Left renal cortex interstitium (tissue), 4 donors: ENCODE measurements at regions not wholly inside any gene's neighbourhood (a gene's known extent, or its start where the extent isn't known, plus 50 kb on each side); places are given as distances from the start of the nearest gene placed in this dataset.
"Not testable (repeated sequence)": the region's sequence is repeated elsewhere in the genome, so short reads cannot be mapped to it uniquely, and the experiment has no call there.

Experiments
- DNase-seq, 4 donors: peaks; one replicate each; pipeline ENCODE4 v3.0.0-alpha.2; 2013; ENCODE audit warnings: low read depth in 4 of 4, low spot score in 2 of 4, missing footprints in 1 of 4

DNA sequence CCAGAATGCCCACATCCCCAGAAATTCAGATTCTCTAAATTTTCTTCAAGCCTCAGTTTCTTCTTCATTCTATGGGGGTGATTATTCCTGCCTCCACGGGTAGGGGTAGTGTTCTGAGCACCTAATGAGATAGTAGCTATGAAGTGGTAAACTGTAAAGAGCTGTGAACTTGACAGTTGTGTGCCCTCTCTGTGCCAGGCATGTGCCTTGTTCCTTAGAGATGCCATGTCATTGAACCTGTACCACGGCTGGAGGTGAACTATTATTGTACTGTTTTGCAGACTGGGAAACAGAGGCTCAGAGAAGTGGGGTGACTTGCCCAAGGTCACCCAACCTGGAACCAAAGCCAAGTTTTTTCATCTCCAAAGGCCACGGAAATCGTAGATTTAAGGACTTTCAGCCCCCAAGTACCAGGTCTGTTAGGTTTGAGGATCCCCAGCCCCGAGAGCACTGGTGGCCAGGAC lies 67.7 kb upstream of the SIRPA start:
- DNase-seq, result no peak

DNA sequence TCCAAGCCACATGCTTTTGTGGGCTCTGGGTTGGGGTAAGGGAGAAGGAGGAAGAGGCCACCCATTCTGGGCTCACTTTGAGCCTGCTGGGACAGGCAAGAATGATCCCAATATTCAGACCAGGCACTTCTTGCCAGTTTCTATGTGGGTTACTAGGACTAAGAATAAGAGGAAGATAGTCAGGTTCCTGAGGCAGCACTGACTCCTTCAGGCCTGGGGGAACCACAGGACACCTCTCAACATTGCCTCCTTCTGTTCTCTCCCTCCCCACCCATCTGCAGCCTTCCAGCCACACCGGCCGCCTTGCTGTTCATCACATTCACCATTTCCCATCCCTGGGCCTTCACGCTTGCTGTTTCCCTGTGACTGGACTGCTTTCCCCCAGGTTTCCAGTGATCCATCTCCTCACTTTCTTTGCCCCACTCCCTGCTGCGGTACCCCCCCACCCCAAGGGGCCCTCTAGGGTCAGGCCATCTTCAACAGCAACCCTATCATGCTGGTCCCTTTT lies 69.2 kb upstream of the SIRPA start:
- no peak for DNase-seq

DNA sequence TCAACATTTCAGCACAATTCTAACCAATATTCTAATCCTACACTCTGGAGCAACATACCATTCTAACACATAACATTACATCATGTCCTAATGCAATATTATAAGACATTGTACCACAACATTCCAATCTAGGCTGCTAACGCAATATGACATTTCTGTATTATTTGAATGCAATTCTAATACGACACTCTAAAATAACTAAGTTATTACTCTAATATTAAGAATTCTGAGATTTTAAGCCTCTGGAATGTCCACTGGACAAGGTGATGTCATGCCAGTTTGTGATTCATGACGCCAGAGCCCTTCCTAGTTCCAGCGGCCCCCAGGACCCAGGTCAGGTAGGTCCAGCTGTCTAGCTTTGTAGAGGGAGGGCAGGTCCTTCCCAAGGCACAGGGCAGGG lies 69.7 kb upstream of the SIRPA start:
- no peak for DNase-seq

DNA sequence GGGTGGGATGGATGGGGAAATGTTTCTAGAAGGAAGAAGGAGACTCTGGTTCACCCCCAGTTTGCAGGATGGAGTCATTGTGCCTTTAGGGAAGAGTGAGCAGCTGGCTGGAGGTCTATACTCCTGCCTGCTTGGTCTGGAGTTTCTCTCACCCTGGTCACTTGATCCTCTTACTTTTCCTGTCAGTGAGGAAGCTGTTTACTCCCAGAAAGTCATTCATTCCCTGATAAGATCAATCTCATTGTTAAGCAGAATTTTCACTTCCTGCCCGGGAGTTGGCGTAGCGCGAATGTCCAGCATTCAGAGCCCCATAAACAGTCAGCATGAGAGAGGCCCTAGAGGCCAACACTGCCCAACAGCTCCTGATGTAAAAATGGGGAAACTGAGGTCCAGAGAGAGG lies 70.4 kb upstream of the SIRPA start:
- no peak for DNase-seq

DNA sequence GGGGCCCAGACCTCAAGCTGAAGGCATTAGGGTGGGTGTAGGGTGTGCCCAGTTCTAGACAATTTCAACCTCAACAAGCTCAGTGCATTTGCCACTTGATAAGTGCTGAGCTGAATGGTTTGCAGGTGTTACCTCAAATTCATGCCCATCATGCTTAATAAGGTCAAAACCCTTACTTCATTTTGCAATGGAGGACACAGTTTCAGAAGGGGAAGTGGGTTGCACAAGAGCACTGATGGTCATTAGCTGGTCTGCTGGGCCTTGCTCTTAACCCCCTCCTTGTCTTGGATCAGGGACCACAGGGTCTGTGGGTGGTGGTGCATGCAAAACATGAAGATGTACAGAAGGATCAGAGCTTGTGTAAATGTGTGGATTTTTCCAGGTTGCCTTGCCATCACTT lies 71.0 kb upstream of the SIRPA start:
- DNase-seq, result no peak

DNA sequence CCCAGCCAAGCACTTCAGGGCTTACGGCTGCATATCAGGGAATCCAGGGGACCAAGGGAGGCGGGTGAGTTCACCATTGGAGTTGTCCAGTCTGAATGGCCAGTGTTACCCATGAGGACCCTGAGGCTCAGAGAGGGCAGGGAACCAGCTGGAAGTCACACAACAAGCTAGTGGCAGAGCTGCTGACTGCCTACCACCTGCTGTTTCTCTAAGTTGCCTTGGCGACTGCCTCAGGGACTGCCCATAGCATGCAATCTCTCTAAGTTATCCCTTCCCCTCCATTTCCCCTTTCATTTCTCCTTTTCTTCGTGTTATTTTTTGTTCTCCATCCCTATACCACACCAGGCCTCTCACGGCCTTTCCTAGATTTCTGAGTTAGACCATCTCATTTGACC lies 71.8 kb upstream of the SIRPA start:
- DNase-seq, result no peak

DNA sequence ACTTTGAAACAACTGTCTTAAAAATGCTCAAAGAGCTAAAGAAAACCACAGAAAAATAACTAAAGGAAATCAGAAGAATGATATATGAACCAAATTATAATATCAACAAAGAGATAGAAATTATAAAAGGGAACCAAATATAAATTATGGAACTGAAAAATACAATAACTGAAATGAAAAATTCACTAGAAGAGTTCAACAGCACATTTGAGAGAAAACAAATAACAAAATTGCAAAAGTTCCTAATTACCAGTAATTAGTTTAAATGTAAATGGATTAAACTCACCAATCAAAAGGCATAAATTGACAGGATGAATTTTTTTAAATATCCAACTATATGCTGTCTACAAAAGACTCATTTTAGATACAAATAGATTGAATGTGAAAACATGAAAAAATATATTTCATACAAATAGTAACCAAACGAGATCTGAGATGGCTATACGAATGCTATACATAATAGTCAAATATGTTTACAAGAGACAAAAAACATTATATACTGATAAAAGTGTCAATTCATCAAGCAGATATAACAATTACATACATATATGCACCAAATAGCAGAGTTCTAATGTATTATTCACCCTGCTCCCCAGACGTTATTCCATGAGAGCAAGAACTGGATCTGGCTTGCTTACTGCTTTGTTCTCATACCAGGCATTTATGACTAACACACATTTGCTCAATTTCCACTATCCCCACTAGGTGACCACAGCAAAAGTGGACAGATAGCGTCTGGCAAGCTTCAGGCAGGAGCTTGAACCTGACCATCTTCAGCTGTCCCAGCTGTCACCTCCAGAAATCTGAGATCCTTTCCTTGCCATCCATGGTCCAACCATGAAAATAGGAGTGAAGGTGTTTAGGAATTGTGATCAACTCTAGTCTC lies 72.4 kb upstream of the SIRPA start:
- DNase-seq, result no peak

DNA sequence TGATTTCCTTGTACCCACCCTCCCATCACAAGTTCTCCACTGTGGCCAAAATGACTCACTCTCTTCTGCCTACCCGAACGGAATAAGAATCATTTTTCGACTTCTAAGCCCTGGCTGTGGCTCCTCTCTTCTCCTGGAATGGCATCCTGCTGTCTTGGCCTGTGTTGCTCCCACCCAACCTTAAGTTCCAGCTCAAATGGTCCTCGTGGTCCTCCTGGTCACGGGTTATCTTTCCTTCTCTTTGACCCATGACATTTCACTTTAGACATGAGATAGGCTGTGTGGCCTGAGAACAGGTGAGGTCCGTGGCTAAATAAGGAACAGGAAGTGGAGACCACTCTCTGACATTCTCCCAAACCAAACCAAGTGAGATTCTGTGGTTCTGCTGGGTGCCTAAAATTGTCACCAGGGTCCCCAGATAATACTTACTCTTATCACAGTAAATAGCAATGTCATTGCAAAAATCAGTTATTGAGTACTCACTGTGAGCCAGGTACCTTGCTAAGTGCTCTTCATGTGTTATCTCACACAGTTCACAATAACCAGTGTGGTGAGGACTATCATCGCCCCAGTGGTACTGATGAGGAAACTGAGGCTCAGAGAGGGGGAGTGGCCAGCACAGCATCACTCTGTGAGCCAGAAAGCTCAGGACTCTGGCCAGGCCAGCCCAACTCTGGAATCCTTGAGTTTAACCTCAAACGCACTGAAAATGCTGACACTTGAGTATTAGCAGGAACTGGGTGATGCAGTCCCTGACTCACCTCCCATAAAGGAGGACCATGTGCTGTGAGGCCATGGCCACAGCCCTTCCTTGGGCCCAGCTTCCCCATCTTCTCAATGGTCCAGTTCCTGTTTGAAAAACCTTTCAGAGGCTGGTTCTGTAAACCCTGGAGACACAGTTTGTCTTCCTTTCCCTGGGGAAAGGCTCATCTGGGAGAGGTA lies 74.8 kb upstream of the SIRPA start:
- DNase-seq, result no peak

DNA sequence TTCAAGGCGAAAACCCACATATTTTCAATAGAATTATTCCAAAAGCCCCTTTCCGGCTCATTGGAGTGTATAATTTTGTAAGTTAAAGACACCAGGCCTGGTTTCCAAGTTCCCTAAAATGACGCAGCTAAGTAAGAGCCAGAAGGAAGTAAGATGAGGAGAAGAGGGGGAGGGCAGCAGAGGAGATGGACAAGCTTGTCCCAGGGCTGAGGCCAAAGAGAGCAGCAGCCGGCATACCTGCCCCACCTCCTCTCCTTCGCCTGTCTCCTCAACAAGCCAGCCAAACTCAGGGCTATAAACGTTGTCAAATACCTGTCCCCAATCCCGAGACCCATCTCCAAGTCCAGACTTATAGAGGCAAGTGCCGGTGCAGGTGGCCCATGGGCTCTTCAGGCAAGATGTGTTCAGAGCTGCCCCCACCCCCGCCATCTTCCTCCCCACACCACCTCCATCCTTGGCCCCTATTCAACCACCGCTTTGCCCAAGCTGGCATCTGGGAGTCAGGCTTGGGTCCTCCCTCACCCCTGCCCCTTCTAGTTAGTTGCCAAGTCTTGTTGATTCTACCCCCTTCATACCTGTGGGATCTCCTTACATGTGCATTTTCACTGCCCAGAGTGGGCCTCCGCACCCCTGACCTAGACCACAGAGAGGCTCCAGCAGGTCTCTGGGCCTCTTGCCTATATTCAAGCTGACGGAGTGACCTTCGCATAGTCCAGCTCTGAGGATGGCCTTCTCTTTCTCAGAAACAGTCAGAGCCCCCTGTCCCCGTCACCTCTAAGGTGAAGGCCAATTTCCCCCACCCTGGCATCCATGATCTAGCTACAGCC lies 75.7 kb upstream of the SIRPA start:
- no peak for DNase-seq

DNA sequence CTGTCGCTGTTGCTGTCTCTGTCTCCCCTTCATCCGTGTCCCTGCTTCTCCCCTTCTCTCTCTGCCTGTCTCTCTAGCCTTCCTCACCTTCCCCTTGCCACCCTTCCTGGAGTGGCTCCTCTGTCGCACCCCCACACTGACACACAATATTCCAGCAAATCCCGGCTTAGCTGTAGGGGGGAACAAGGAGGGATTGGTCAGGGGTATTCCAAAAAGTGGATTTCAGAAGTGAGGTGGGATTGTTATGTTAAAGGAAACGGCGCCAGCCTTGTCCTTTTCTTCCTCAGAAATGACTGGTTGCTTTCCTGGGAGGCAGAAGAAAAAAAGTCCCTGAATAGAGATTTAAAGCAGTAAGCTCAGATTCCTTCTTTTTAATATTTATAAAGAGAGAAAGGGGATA lies 76.3 kb upstream of the SIRPA start:
- DNase-seq, result no peak

DNA sequence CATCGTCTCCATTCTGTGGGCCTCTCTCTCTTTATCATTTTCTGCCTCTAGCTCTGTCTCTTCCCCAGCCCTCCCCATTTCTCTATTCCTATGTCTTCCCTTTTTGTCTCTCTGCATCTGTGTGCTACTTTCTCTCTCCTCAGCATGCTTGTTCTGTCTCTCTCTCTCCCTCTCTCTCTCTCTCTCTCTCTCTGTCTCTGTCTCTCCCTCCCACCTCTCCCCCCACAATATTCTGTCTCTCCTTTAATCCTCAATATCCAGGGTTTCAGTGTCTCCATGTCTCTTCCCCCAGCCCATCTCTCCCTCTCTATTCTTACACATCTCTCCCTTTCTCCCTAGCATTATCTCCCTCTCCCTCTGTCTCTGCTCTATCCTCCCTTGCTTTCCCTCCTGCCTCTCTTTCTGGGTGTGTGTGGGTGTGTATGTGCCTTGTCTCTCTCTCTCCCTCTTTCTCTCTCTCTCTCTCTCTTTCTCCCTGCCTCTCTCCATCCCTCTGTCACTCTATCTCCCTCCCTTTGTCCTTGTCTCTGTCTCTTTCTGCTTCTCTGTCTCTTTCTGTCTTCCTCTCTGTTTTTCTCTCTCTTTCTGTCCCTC lies 76.9 kb upstream of the SIRPA start:
- DNase-seq, result no peak

DNA sequence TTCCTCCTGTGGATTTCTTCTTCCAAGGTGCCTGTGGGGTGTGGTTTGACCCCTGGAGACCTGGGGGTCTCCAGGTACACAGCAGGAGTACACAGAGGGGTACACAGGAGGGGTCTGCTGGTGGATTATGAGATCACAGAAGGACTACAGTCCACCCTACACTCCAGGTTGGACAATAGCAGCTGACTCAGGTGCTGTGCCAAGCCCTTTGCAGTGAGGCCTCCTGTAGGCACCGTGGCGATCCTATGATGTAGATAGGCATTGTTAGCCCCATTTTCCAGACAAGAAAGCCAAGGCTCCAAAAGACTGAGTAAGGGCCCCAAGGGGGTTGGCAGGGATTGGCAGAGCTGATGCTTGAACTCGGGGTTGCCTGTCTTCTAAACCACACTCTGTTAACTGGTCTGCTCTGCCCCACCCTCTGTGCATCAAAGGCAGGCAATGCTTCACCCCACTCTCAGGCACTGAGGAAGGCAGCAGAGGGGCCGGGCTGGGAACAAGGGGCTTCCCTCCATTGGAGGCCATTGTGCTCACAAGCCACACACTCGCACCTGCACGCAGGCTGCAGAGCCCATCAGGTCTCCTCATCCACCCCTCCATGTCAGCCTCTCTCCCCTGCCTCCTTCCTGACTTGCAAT lies 77.5 kb upstream of the SIRPA start:
- DNase-seq, result no peak

DNA sequence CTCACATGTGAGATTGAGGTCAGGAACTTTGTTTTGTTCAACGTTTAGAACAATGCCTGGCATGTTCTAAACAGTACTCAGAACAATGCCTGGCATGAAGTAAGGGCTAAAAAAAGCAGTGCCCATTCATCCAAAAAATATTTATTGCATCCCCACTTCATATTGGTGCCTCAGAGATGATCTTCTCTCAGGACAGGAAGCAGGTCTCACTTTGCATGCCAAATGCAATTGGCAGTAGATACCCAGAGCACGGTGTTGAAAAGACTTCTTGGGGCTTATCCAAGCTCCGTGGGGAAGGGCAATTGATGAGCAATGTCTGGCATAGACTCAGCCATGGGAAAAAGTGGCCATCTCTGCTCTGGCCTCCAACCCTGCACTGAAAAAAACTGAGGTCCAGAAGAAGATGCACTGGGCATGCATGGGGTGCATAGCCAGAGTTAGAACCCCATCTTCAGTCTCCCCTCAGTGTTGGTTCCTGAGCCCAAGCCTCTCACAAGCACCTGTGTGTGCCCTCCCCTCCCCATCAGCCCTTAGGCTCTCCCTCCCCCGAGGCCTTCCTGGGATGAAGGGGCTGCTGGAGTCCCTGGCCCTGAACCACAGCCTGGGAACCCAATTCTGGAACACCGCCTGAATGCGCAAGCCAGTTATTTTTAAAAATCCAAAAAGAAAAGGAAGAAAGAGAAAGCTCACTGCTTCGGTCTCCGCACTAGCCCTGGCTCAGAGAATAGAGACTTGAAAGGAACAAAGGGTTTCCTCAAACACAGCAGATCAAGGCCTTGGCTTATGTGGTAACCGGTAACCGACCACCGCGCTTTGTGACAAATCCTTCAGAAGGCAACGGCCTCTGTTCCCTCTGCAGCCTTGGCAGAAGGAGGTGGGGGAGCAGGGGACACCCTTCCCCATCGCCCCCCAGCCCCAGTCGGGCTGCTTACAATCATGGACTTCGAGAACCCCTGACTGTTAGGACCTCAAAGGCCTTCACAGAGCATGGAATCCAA lies 78.5 kb upstream of the SIRPA start:
- no peak for DNase-seq

DNA sequence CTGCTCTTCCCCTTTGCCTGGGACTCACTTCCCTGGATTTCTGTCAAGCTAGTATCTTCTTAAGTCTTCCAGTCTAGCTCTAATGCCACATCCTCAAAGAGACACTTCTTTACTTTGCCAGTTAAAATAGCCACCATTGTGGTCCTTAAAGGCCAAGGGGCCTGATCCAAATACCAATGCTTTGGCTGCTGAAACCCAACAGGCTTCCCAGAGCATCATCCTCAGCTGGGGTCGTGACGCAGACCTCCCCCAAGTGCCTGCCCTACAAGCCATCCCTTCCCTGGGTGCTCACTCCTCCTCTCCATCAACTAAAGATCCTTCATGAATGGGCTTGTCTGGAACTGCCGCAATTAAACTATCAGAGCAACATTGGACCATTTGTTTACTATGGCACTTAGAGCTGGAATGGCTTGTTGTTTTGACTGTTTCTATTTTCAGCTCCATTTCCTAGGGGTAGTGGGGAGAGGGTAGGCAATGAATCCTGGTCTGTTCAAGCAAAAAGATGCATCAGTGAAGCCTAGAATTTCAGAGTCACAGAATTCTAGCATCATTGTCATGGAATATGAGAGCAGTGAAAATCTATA lies 79.6 kb upstream of the SIRPA start:
- DNase-seq, result no peak

DNA sequence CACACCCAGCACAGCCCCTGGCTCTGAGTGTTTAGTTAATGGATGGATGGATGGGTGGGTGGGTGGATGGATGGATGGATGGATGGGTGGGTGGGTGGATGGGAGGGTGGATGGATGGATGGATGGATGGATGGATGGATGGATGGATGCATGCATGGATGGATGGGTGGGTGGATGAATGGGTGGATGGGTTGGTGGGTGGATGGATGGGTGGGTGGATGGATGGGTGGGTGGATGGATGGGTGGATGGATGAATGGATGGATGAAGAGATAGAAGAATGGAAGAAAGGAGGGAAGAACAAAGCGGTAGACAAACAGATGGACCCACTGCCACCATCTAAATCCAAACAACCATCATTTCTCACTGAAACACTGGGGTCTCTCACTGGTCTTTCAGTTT lies 80.3 kb upstream of the SIRPA start:
- not testable (repeated sequence) for DNase-seq

DNA sequence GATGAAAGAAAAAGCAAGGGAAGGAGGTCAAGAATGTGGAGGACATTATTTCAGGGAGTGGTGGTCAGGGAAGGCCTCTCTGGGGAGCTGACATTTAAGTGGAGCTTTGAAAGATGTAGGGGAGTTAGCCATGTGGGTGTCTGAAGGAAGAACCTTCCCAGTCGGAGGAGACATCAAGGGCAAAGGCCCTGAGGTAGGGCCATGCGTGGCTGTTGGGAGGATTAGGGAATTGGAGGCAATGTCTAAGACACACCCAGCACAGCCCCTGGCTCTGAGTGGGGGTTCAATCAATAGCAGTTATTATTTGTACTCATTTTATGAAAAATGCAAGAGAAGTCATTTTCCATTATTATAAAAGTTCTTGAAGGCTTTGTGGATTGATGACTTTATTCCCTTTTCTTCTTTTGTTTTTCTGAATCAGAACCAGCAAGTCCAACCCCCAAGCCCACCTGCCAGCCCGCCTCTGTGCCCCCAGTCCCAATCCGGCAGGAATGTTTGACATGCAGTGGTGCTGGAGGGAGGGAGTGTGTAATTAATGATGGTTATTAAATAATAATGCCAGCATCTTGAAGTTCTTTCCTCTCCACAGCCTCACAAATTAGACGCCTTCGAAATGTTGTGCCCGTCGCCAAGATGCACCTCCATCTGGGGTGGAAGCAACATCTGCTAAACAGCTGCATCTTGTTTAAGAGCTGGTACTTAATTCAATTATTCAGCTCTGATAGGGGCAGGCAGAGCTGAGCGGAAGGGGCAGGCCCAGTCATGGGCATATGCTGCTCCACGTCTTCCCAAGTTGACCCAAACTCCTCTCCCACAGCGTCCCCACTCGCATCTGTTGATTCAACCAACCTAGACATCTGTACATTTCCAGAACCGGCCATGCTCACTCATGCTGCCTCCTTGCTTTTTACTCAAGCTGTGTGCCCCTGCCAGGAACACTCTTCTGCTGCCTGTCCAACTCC lies 81.3 kb upstream of the SIRPA start:
- DNase-seq, result no peak

DNA sequence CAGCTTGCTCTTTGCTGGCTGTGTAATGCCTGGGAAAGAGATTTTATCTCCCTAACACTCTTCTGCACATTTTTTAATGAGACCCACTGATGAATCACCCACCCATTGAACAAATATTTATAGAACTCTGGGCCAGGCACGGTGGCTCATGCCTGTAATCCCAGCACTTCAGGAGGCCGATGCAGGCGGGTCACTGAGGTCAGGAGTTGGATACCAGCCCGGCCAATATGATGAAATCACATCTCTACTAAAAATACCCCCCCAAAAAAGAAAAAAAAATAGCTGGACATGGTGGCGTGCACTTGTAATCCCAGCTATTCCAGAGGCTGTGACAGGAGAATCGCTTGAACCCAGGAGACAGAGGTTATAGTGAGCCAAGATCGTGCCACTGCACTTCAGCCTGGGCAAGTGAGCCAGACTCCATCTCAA lies 82.1 kb upstream of the SIRPA start:
- DNase-seq, result no peak
